Cardiac muscle cell (in vitro differentiated cells and primary cell): ENCODE measurements at regions not wholly inside any gene's neighbourhood (a gene's known extent, or its start where the extent isn't known, plus 50 kb on each side); places are given as distances from the start of the nearest gene placed in this dataset.

Experiments
- DNase-seq, 2 donors: peaks; one replicate each; pipeline versions ENCODE4 v3.0.0 to v3.0.0-alpha.2; 2010 to 2017; ENCODE audit warnings: low read depth in 1 of 2, low spot score in 1 of 2
- H3K27ac ChIP-seq: fragments of 200-600 bp; sonication (generic); 2 replicates; pipeline ENCODE4 v1.5.1; 2016
- H3K27me3 ChIP-seq: fragments of 200-600 bp; sonication (generic); 2 replicates; pipeline ENCODE4 v1.6.0; 2016; ENCODE audit warnings: control low read depth
- H3K36me3 ChIP-seq: fragments of 200-600 bp; sonication (generic); 2 replicates; pipeline ENCODE4 v1.5.1; 2016; ENCODE audit warnings: control low read depth
- H3K4me1 ChIP-seq: fragments of 200-600 bp; sonication (generic); 2 replicates; pipeline ENCODE4 v1.8.1; 2017; ENCODE audit warnings: low read depth, mild to moderate bottlenecking, mixed run types
- H3K4me3 ChIP-seq: fragments of 200-600 bp; sonication (generic); 2 replicates; pipeline ENCODE4 v1.5.1; 2016; ENCODE audit warnings: mild to moderate bottlenecking
- H3K9me3 ChIP-seq: fragments of 200-600 bp; sonication (generic); 2 replicates; pipeline ENCODE4 v1.5.1; 2017; ENCODE audit warnings: low read depth, mild to moderate bottlenecking, control low read depth
- TF ChIP-seq, protein P1 (sequence below): IDR thresholded peaks from 2 replicates; pipeline ENCODE4 v1.5.1; 2012; ENCODE audit warnings: low read depth, mild to moderate bottlenecking, low read length

DNA sequence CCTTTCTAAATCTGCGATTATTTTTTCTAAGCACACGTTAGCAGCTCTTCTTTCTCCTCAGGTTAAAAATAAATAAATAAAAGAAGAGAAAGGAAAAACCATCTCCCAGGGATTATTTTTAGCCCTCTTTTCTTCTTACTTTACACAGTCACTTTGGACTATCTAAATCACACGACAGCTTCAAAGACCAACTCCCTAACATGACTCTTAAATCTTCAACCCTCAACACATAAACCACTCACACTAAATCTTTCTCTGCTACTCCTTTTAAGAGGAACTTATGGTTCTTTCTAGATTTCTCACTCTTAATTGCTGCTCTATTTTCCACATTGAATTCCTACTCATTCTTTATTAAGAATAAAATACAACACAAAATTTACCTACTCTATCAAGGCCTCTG, 1095.0 kb upstream of the B3GALT2 start:
- Histone ChIP-seq H3K27me3 (no peaks in the 10 kb centered on the region), H3K4me1 (peaks cover 20% of the 10 kb centered on the region), H3K36me3 (no peaks in the 10 kb centered on the region), H3K27ac (peak overlapping the region; percentile 78), H3K4me3 (no peak overlapping the region), H3K9me3 (no peaks in the 10 kb centered on the region)
- TF ChIP-seq, protein P1, sequence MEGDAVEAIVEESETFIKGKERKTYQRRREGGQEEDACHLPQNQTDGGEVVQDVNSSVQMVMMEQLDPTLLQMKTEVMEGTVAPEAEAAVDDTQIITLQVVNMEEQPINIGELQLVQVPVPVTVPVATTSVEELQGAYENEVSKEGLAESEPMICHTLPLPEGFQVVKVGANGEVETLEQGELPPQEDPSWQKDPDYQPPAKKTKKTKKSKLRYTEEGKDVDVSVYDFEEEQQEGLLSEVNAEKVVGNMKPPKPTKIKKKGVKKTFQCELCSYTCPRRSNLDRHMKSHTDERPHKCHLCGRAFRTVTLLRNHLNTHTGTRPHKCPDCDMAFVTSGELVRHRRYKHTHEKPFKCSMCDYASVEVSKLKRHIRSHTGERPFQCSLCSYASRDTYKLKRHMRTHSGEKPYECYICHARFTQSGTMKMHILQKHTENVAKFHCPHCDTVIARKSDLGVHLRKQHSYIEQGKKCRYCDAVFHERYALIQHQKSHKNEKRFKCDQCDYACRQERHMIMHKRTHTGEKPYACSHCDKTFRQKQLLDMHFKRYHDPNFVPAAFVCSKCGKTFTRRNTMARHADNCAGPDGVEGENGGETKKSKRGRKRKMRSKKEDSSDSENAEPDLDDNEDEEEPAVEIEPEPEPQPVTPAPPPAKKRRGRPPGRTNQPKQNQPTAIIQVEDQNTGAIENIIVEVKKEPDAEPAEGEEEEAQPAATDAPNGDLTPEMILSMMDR: no peak
- DNase-seq: peak in 1 of 2 donors; percentile 44

DNA sequence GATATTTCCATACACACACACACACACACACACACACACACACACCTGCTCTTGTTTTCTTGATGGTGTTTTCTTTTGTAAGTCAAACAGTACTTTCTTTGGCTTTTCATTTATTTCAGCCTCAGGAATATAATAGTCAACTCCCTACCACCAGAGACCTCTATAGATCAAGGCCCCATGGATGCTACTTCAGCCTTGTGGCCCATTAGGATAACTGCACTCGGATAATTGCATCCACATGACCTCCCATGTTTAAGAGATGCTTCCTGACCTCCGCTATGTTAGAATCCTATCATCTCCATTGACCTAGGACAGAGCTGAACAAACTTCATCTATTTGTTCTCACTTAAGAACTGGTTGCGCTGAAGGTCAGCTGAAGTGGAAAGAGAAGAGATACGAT, 1094.0 kb upstream of the B3GALT2 start:
- Histone ChIP-seq H3K4me3 (no peak overlapping the region), H3K9me3 (no peaks in the 10 kb centered on the region), H3K4me1 (peaks cover 20% of the 10 kb centered on the region), H3K27ac (no peak overlapping the region), H3K36me3 (no peaks in the 10 kb centered on the region), H3K27me3 (no peaks in the 10 kb centered on the region)
- TF ChIP-seq, protein P1: no peak
- no peak for DNase-seq

DNA sequence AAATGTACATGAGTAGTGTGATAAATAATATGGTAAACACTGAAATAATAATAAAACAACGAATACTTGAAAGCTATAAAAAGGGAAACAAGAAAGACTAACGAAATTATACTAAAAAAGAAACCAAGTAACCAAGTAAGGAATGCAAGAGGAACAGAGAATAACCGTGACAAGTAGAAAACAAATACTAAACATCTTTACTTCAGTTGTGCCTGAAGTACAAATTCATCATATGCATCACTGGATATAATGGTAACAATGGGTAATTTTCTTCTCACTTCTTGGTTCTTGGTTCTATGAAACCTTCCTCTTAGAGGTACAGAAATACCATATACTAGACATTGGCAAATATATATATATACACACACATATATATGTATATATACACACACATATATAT, 1093.6 kb upstream of the B3GALT2 start:
- Histone ChIP-seq H3K4me1 (peaks cover 20% of the 10 kb centered on the region), H3K4me3 (no peak overlapping the region), H3K36me3 (no peaks in the 10 kb centered on the region), H3K27ac (no peak overlapping the region), H3K9me3 (no peaks in the 10 kb centered on the region), H3K27me3 (no peaks in the 10 kb centered on the region)
- TF ChIP-seq, protein P1: no peak
- no peak for DNase-seq

DNA sequence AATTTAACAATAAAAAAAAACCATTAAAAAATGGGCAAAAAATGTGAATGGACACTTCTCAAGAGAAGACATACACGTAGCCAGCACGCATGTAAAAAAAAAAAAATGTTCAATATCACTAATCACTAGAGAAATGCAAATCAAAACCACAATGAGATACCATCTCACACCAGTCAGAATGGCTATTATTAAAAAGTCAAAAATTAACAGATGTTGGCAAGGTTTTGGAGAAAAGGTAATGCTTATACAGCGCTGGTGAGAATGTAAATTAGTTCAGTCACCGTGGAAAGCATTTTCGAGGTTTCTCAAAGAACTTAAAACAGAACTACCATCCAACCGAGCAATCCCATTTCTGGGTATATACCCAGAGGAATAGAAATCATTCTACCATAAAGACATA, 1091.5 kb upstream of the B3GALT2 start:
- DNase-seq: no peak
- H3K27me3 ChIP-seq: no peaks in the 10 kb centered on the region
- peaks cover 20% of the 10 kb centered on the region for H3K4me1 ChIP-seq
- H3K36me3 ChIP-seq: no peaks in the 10 kb centered on the region
- H3K4me3 ChIP-seq: no peak overlapping the region
- TF ChIP-seq, protein P1: no peak
- H3K9me3 ChIP-seq: no peaks in the 10 kb centered on the region
- H3K27ac ChIP-seq: no peak overlapping the region

DNA sequence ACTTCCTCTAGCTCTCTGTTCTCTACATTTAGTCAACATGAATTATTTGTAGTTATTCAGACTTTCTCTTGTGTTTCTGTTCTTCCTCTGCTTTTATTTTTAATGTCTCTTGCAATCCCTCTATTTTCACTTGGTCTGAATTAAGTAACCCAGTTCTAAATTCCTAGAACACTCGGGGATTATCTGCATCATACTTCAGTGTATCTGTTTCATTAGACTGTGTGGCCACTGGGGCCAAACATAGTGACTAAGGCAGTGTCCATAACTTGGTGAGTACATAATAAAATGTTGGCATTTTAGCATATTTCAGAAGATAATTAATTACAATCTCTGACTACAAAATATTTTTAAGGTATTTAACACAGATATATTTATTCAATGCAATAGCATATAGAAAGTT, 1087.2 kb upstream of the B3GALT2 start:
- no peaks in the 10 kb centered on the region for H3K36me3 ChIP-seq
- no peak overlapping the region for H3K4me3 ChIP-seq
- TF ChIP-seq, protein P1: no peak
- DNase-seq: no peak
- H3K27me3 ChIP-seq: no peaks in the 10 kb centered on the region
- no peaks in the 10 kb centered on the region for H3K4me1 ChIP-seq
- no peaks in the 10 kb centered on the region for H3K9me3 ChIP-seq
- H3K27ac ChIP-seq: no peak overlapping the region

DNA sequence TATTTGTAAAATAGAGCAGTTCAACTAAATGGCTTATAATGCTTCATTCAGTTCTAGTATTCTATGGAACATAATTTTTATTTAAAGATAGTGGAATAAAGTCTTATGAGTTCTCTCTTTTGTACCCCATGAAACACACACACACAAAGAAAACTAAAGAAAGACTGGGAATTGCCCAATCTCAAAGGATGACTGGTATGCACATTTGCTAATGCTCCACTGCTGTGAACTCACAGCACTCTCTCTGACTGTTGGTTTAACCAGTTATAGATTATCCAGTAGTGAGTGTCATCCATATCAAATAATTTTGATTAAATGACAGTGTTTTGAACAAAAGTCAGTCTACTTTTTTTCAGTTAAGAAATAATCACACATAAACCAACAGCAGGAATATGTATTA, 1082.4 kb upstream of the B3GALT2 start:
- TF ChIP-seq, protein P1: no peak
- H3K36me3 ChIP-seq: no peaks in the 10 kb centered on the region
- no peak overlapping the region for H3K4me3 ChIP-seq
- no peak overlapping the region for H3K27ac ChIP-seq
- peak in 1 of 2 donors; percentile 16 for DNase-seq
- H3K9me3 ChIP-seq: no peaks in the 10 kb centered on the region
- H3K27me3 ChIP-seq: no peaks in the 10 kb centered on the region
- H3K4me1 ChIP-seq: no peaks in the 10 kb centered on the region
